GM12864 (cell line): ENCODE measurements at regions not wholly inside any gene's neighbourhood (a gene's known extent, or its start where the extent isn't known, plus 50 kb on each side); places are given as distances from the start of the nearest gene placed in this dataset.

Experiments used
- DNase-seq: peaks from one replicate; pipeline ENCODE4 v3.0.0-alpha.2; 2011; ENCODE audit warnings: low read depth
- H3K4me3 ChIP-seq: 2 replicates; pipeline ENCODE4 v1.5.1; 2011; ENCODE audit warnings: mild to moderate bottlenecking, low read depth, low read length, control low read depth
- CTCF ChIP-seq: IDR thresholded peaks from 2 replicates; pipeline ENCODE4 v1.5.1; 2011; ENCODE audit warnings: low read depth, mild to moderate bottlenecking, moderate library complexity, low read length, control low read depth, inconsistent platforms; ENCODE audit errors: missing control alignments

- no peak overlapping the region for H3K4me3 ChIP-seq
- TF ChIP-seq CTCF: no peak
- DNase-seq: no peak
Measured at GRCh38 chr6:148602136-148602535, 144.7 kb upstream of the UST start.

- no peak overlapping the region for H3K4me3 ChIP-seq
- no peak for DNase-seq
- TF ChIP-seq CTCF: peak; percentile 55
Measured at GRCh38 chr6:148608199-148608951, 138.5 kb upstream of the UST start.

- H3K4me3 ChIP-seq: no peak overlapping the region
- DNase-seq: no peak
- no peak for TF ChIP-seq CTCF
Measured at GRCh38 chr6:148611213-148611612, 135.6 kb upstream of the UST start.

- TF ChIP-seq CTCF: no peak
Measured at GRCh38 chr6:148612043-148612442, 134.8 kb upstream of the UST start.

GRCh38 chr6:148614602-148615001 is 132.2 kb upstream of the UST start:
- no peak for TF ChIP-seq CTCF

More at GRCh38 chr6:148612043-148612442, 134.8 kb upstream of the UST start:
- no peak overlapping the region for H3K4me3 ChIP-seq
- DNase-seq: no peak

GRCh38 chr6:148616841-148617240 is 130.0 kb upstream of the UST start:
- H3K4me3 ChIP-seq: no peak overlapping the region
- no peak for TF ChIP-seq CTCF
- no peak for DNase-seq

More at GRCh38 chr6:148614602-148615001, 132.2 kb upstream of the UST start:
- H3K4me3 ChIP-seq: no peak overlapping the region
- DNase-seq: no peak

GRCh38 chr6:148617530-148617929 is 129.3 kb upstream of the UST start:
- no peak for DNase-seq
- H3K4me3 ChIP-seq: no peak overlapping the region
- TF ChIP-seq CTCF: no peak
